SU-DHL-6 (cell line): ENCODE measurements at regions not wholly inside any gene's neighbourhood (a gene's known extent, or its start where the extent isn't known, plus 50 kb on each side); places are given as distances from the start of the nearest gene placed in this dataset.

Source experiments
- CTCF ChIP-seq: fragments of 200-600 bp; sonication (generic); IDR thresholded peaks from one replicate; pipeline ENCODE4 v1.5.1; 2017; ENCODE audit warnings: antibody characterized with exemption, mild to moderate bottlenecking, low read length, moderate library complexity; ENCODE audit not compliant: insufficient read depth, poor library complexity, severe bottlenecking
- EZH2phosphoT487 ChIP-seq: fragments of 200-600 bp; sonication (generic), shearing (Covaris generic); conservative IDR thresholded peaks from 2 replicates; pipeline ENCODE4 v1.6.1; 2018; ENCODE audit warnings: mild to moderate bottlenecking, antibody characterized with exemption, low read length, moderate library complexity, mixed read lengths

- TF ChIP-seq CTCF (no peak), EZH2phosphoT487 (no peak)
Observed at GRCh38 chr10:56487746-56488145, 126.7 kb upstream of the ZWINT start.
